ENCODE measurements at regions not wholly inside any gene's neighbourhood (a gene's known extent, or its start where the extent isn't known, plus 50 kb on each side); places are given as distances from the start of the nearest gene placed in this dataset.
"Not testable (repeated sequence)": the region's sequence is repeated elsewhere in the genome, so short reads cannot be mapped to it uniquely, and the experiment has no call there.

DNA sequence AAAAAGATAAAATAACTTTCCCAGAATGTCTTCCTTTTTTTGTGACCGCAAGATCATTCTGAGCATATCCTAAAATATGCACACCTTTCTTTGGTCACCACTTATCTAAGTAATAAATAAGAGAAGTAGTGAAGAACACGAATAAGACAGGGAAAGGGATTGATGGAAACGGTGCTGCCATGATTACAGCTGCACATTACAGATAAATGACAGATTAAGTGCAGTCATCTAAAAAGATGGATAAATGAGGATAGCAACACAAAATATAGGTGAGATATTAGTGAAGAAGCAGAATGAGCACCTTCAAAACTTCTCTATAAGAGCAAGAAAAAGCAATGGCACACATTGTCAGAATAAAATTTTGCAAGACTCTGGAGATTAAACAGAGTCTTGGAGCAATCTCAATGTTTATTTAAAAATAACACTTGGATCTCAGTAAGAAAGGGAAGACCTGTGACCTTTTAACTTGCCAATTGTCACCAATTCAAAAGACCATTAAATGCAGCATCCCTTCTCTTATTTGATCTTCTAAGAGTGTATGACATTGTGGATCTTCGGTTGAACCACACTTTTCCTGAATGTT, 567.1 kb downstream of the KCNJ2 start:
- 70% methylated on average over 4 of the region's 4 CpGs for WGBS (ENCODE audit: insufficient coverage, low coverage, low lambda C conversion rate, missing lambda C conversion rate)
- no peak for DNase-seq
- no peaks in the 10 kb centered on the region for H3K27me3 ChIP-seq

GRCh38 chr17:70739065-70739464, 569.7 kb downstream of the KCNJ2 start:
- intact Hi-C loops (cut with DNase I), result no loop called here
- ATAC-seq, result no peak
- no peaks in the 10 kb centered on the region for H3K36me3 ChIP-seq
- H3K27ac ChIP-seq, result no peak overlapping the region
- no peak for TF ChIP-seq CTCF (IDR thresholded peaks at IDR 0.05)
- no peak for TF ChIP-seq POLR2A (IDR thresholded peaks at IDR 0.05)
- WGBS (ENCODE audit: insufficient coverage, low coverage, low lambda C conversion rate, missing lambda C conversion rate), result 51% methylated on average over 2 of the region's 2 CpGs
- H3K4me1 ChIP-seq, result no peaks in the 10 kb centered on the region
- no peak overlapping the region for H3K4me3 ChIP-seq
- no peaks in the 10 kb centered on the region for H3K9me3 ChIP-seq
- no peaks in the 10 kb centered on the region for H3K27me3 ChIP-seq
- no peak for DNase-seq

More for the DNA sequence above, 567.1 kb downstream of the KCNJ2 start:
- H3K9me3 ChIP-seq, result no peaks in the 10 kb centered on the region
- H3K36me3 ChIP-seq, result no peaks in the 10 kb centered on the region
- no peak overlapping the region for H3K4me3 ChIP-seq
- ATAC-seq, result no peak
- intact Hi-C loops (cut with DNase I), result no loop called here
- TF ChIP-seq POLR2A (IDR thresholded peaks at IDR 0.05), result no peak
- TF ChIP-seq CTCF (IDR thresholded peaks at IDR 0.05), result no peak
- H3K4me1 ChIP-seq, result no peaks in the 10 kb centered on the region
- no peak overlapping the region for H3K27ac ChIP-seq

DNA sequence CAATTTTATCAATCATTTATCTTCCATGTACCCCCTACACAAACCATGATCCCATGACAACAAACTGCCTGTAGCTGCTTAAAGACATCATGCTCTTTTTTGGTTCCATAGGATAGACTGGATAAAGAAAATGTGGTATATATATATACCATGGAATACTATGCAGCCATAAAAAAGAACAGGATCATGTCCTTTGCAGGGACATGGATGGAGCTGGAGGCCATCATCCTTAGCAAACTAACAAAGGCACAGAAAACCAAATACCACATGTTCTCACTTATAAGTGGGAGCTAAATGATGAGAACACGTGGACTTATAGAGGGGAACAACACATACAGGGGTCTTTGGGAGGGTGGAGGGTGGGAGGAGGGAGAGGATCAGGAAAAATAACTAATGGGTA, 577.2 kb downstream of the KCNJ2 start:
- H3K4me3 ChIP-seq; H3K27ac ChIP-seq; DNase-seq; H3K36me3 ChIP-seq; H3K4me1 ChIP-seq; H3K27me3 ChIP-seq; H3K9me3 ChIP-seq; ATAC-seq; intact Hi-C loops (cut with DNase I): not testable (repeated sequence)
- WGBS (ENCODE audit: insufficient coverage, low coverage, low lambda C conversion rate, missing lambda C conversion rate), result 83% methylated on average over 1 of the region's 1 CpG

DNA sequence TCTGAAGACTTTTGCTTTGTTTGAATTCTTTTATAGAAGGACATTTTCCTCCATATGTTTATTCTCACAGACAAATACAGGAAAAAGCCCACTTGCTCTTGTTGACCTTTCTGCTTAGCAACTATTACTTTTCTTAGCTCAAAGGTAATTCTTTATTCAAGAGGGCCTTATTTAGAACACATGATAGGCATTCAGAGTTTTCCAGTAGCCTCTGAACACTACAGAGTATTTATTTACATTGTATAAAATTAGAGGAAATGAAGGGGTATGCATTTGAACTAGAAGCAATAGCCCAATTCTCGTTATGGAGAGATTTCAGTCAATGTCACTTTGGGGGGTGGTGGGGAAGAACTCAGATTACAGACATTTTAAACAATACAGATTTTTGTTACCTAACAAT, 581.7 kb downstream of the KCNJ2 start:
- DNase-seq (no peak), ATAC-seq (no peak)
- Histone ChIP-seq H3K4me1 (no peaks in the 10 kb centered on the region), H3K9me3 (no peaks in the 10 kb centered on the region), H3K27ac (no peak overlapping the region), H3K36me3 (no peaks in the 10 kb centered on the region), H3K27me3 (no peaks in the 10 kb centered on the region), H3K4me3 (no peak overlapping the region)
- TF ChIP-seq POLR2A (IDR thresholded peaks at IDR 0.05) (no peak), CTCF (IDR thresholded peaks at IDR 0.05) (no peak)
- intact Hi-C loops (cut with DNase I), result no loop called here
- WGBS (ENCODE audit: insufficient coverage, low coverage, low lambda C conversion rate, missing lambda C conversion rate), result 70% methylated on average over 1 of the region's 1 CpG

DNA sequence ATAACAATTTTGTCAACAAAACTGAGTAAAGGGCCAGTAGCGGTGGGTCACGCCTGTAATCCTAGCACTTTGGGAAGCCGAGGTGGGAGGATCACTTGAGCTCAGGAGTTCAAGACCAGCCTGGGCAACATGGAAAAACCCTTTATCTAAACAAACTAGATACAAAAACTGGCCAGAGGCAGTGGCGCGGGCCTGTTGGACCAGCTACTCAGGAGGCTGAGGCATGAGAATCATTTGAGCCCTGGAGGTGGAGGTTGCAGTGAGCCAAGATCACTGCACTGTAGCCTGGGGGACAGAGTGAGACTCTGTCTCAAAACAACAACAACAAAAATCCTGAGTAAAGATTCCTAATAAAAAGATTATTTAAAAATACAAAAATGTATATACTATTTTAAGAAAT, 583.1 kb downstream of the KCNJ2 start:
- H3K27ac ChIP-seq; H3K36me3 ChIP-seq; H3K4me1 ChIP-seq; H3K9me3 ChIP-seq; H3K4me3 ChIP-seq; intact Hi-C loops (cut with DNase I); DNase-seq; H3K27me3 ChIP-seq; ATAC-seq: not testable (repeated sequence)
- WGBS (ENCODE audit: insufficient coverage, low coverage, low lambda C conversion rate, missing lambda C conversion rate), result 94% methylated on average over 5 of the region's 5 CpGs
